ENCODE measurements at regions not wholly inside any gene's neighbourhood (a gene's known extent, or its start where the extent isn't known, plus 50 kb on each side); places are given as distances from the start of the nearest gene placed in this dataset.

- Histone ChIP-seq H3K56ac (ENCODE audit: extremely low read depth, insufficient read depth, low read length) (no peak overlapping the region), H3K18ac (ENCODE audit: low read depth, low read length) (peak overlapping the region; percentile 73; the same call in 1 of the 2 replicates), H2AK9ac (replicated peaks; ENCODE audit: low read depth, low read length, poor library complexity) (no peak overlapping the region), H3K27ac (ENCODE audit: insufficient read depth, low read length) (peak overlapping the region; percentile 80), H2BK20ac (ENCODE audit: low read depth, low read length) (peak overlapping the region; percentile 91), H2BK120ac (ENCODE audit: low read depth, low read length) (peak overlapping the region; percentile 90), H4K8ac (ENCODE audit: low read depth in 2 of 2, low read length in 2 of 2) (peak overlapping the region in 1 of 2 experiments; percentile 62; a peak in 1 of 4 replicates), H3K9me3 (ENCODE audit: control insufficient read depth, insufficient read depth, low read length) (peaks cover 7% of the 10 kb centered on the region; the same call in 1 of the 2 replicates), H2AK5ac (ENCODE audit: low read depth, low read length) (no peak overlapping the region), H2BK15ac (ENCODE audit: low read depth, low read length) (peak overlapping the region; percentile 75; the same call in 1 of the 3 replicates), H3K9ac (ENCODE audit: low read depth, low read length) (no peak overlapping the region), H3K23ac (ENCODE audit: low read depth, low read length) (no peak overlapping the region), H3K4me3 (ENCODE audit: insufficient read depth, low read depth, low read length) (no peak overlapping the region), H3K9me1 (ENCODE audit: insufficient read depth, low read length) (peaks cover 30% of the 10 kb centered on the region), H3K4me2 (ENCODE audit: low read depth, low read length) (no peak overlapping the region), H3K14ac (replicated peaks; ENCODE audit: low read depth, low read length) (peak overlapping the region; percentile 69; the same call in 1 of the 2 replicates), H2AFZ (replicated peaks; ENCODE audit: low read length, poor library complexity) (peak overlapping the region; percentile 34), H3K4me1 (ENCODE audit: control insufficient read depth, insufficient read depth, low read length) (peaks cover 21% of the 10 kb centered on the region), H4K20me1 (ENCODE audit: insufficient read depth, low read length) (no peaks in the 10 kb centered on the region; the same call in 1 of the 2 replicates), H3K4ac (ENCODE audit: low read depth, low read length) (peak overlapping the region; percentile 91; the same call in 1 of the 2 replicates), H4K91ac (ENCODE audit: insufficient read depth, low read depth, low read length) (peak overlapping the region; percentile 89; the same call in 1 of the 2 replicates), H3K79me1 (ENCODE audit: low read depth in 1 of 2, low read length in 2 of 2) (peaks cover 0 to 19% of the 10 kb centered on the region in 2 experiments; a peak in 2 of 4 replicates), H3K36me3 (ENCODE audit: control insufficient read depth, insufficient read depth, low read length) (no peaks in the 10 kb centered on the region), H4K5ac (ENCODE audit: low read depth, low read length) (no peak overlapping the region), H2BK5ac (ENCODE audit: low read depth, low read length, poor library complexity, severe bottlenecking) (peak overlapping the region; percentile 67), H3K27me3 (ENCODE audit: control insufficient read depth, insufficient read depth, low read length) (no peaks in the 10 kb centered on the region)
- ChIA-PET POLR2A (ENCODE audit: unreplicated experiment) (no interaction called here), CTCF (interaction anchor here (0.9 kb wide), 1 partner anchor 209 kb away, joined by 3 read pairs; no protein-coding TSS in a partner anchor)
- DNase-seq: peak; percentile 98
- in situ Hi-C loops (cut with MboI; ENCODE audit: low sequenced_read_pairs) (no loop called here), intact Hi-C loops (cut with micrococcal nuclease) (no loop called here), dilution Hi-C loops (cut with HindIII; ENCODE audit: low sequenced_read_pairs, unreplicated experiment) (no loop called here)
- BruUV-seq (replicated peaks): no TSS peak
- ATAC-seq (ENCODE audit: low read depth): peak; percentile 88
- no CpG with 5 or more reads among the region's 5 CpGs for WGBS, 2 experiments (ENCODE audit: extremely low coverage in 2 of 2, insufficient read length in 1 of 2)
- TF ChIP-seq CEBPB (IDR thresholded peaks at IDR 0.05; ENCODE audit: low read depth, low read length) (no peak), NFE2L2 (IDR thresholded peaks at IDR 0.05; ENCODE audit: low read depth, low read length) (no peak), ELK1 (IDR thresholded peaks at IDR 0.05; ENCODE audit: borderline replicate concordance, low read depth, low read length) (no peak), USF2 (IDR thresholded peaks at IDR 0.05; ENCODE audit: low read depth, low read length) (no peak), RAD21 (IDR thresholded peaks at IDR 0.05; ENCODE audit: low read length) (peak; percentile 39; the same call in 1 of the 2 replicates), CTCF (conservative IDR thresholded peaks at IDR 0.05; ENCODE audit: low read depth, low read length) (no peak), MAFK (IDR thresholded peaks at IDR 0.05; ENCODE audit: low read depth, low read length) (peak; percentile 13; the same call in 1 of the 2 replicates), MAZ (IDR thresholded peaks at IDR 0.05; ENCODE audit: borderline replicate concordance, low read depth, low read length) (peak; percentile 45; the same call in 1 of the 2 replicates), MXI1 (IDR thresholded peaks at IDR 0.05; ENCODE audit: borderline replicate concordance, low read depth, low read length) (no peak), BHLHE40 (IDR thresholded peaks at IDR 0.05; ENCODE audit: low read depth, low read length) (0 out of 2 replicates have a peak, but pooled peaks have one; percentile 3), FOS (IDR thresholded peaks at IDR 0.05; ENCODE audit: low read depth, low read length) (peak; percentile 89), RFX5 (IDR thresholded peaks at IDR 0.05; ENCODE audit: low read depth, low read length) (no peak), POLR2A (IDR thresholded peaks at IDR 0.05; ENCODE audit: low read depth, low read length) (no peak), SMC3 (IDR thresholded peaks at IDR 0.05; ENCODE audit: low read depth, low read length) (peak; percentile 38), CHD1 (IDR thresholded peaks at IDR 0.05; ENCODE audit: low read depth, low read length) (no peak), RCOR1 (IDR thresholded peaks at IDR 0.05; ENCODE audit: insufficient replicate concordance, low read length) (no peak)
Measured at GRCh38 chr12:116389990-116390389, 112.5 kb upstream of the MED13L start.

All from IMR-90 (cell line).